DND-41 (cell line): ENCODE measurements at regions not wholly inside any gene's neighbourhood (a gene's known extent, or its start where the extent isn't known, plus 50 kb on each side); places are given as distances from the start of the nearest gene placed in this dataset.
A peak's percentile ranks its signal among the peaks of the same experiment; 100 is the strongest.

Experiments
- ATAC-seq: fragments of 200-7000 bp; cut with Tn5 transposase; 3 replicates; pipeline ENCODE4 v1.9.1; 2021; ENCODE audit warnings: low read depth; ENCODE audit not compliant: insufficient read depth
- DNase-seq: peaks from one replicate; pipeline ENCODE4 v3.0.0-alpha.2; 2020
- H2AFZ ChIP-seq: 2 replicates; pipeline ENCODE4 v1.6.0; 2012; ENCODE audit warnings: low read depth, low read length
- H3K27ac ChIP-seq: 2 replicates; pipeline ENCODE4 v1.5.1; 2012; ENCODE audit warnings: low read length, inconsistent platforms
- H3K27me3 ChIP-seq: fragments of 200-600 bp; sonication (generic); 2 replicates; pipeline ENCODE4 v1.6.0; 2012; ENCODE audit warnings: low read length, mild to moderate bottlenecking, inconsistent platforms; ENCODE audit not compliant: insufficient read depth, poor library complexity
- H3K36me3 ChIP-seq: 2 replicates; pipeline ENCODE4 v1.5.1; 2012; ENCODE audit warnings: low read length, inconsistent platforms; ENCODE audit not compliant: insufficient read depth
- H3K4me1 ChIP-seq: 2 replicates; pipeline ENCODE4 v1.5.1; 2012; ENCODE audit warnings: mild to moderate bottlenecking, low read length; ENCODE audit not compliant: insufficient read depth
- H3K4me2 ChIP-seq: 2 replicates; pipeline ENCODE4 v1.6.0; 2012; ENCODE audit warnings: mild to moderate bottlenecking, moderate library complexity, low read length, inconsistent platforms; ENCODE audit not compliant: insufficient read depth
- H3K4me3 ChIP-seq, 2 experiments: fragments of 200-600 bp in 1 of 2; shearing (Covaris generic) in 1 of 2; 2 replicates each; pipeline ENCODE4 v1.5.1; 2012 to 2016; ENCODE audit warnings: inconsistent platforms in 2 of 2, low read length in 2 of 2, mild to moderate bottlenecking in 2 of 2, low read depth in 1 of 2, moderate library complexity in 1 of 2
- H3K79me2 ChIP-seq: 2 replicates; pipeline ENCODE4 v1.6.0; 2012; ENCODE audit warnings: low read length, inconsistent platforms; ENCODE audit not compliant: insufficient read depth
- H3K9ac ChIP-seq: 2 replicates; pipeline ENCODE4 v1.6.0; 2012; ENCODE audit warnings: low read depth, mild to moderate bottlenecking, inconsistent platforms, low read length, moderate library complexity
- H3K9me3 ChIP-seq: 2 replicates; pipeline ENCODE4 v1.5.1; 2012; ENCODE audit warnings: low read length, moderate library complexity, mild to moderate bottlenecking, inconsistent platforms; ENCODE audit not compliant: insufficient read depth, severe bottlenecking
- H4K20me1 ChIP-seq: 2 replicates; pipeline ENCODE4 v1.6.0; 2012; ENCODE audit warnings: low read length; ENCODE audit not compliant: insufficient read depth
- CTCF ChIP-seq: IDR thresholded peaks from 2 replicates; pipeline ENCODE4 v1.5.1; 2012; ENCODE audit warnings: borderline replicate concordance, low read length, moderate library complexity, mild to moderate bottlenecking; ENCODE audit not compliant: poor library complexity, severe bottlenecking; ENCODE audit errors: extremely low read depth
- EZH2 ChIP-seq: IDR thresholded peaks from 3 replicates; pipeline ENCODE4 v1.6.1; 2012; ENCODE audit warnings: borderline replicate concordance, low read depth, mild to moderate bottlenecking, moderate library complexity, low read length, inconsistent platforms; ENCODE audit not compliant: severe bottlenecking

- H3K27ac ChIP-seq = no peak overlapping the region
- no peak overlapping the region for H3K4me2 ChIP-seq
- ATAC-seq (no peak), DNase-seq (no peak)
- H3K36me3 ChIP-seq = no peaks in the 10 kb centered on the region
- no peaks in the 10 kb centered on the region for H3K79me2 ChIP-seq
- no peak for TF ChIP-seq EZH2
- no peak for TF ChIP-seq CTCF
- no peaks in the 10 kb centered on the region for H3K4me1 ChIP-seq
- H4K20me1 ChIP-seq = no peaks in the 10 kb centered on the region
- H3K27me3 ChIP-seq = no peaks in the 10 kb centered on the region
- H3K9ac ChIP-seq = no peak overlapping the region
- no peaks in the 10 kb centered on the region for H3K9me3 ChIP-seq
- no peak overlapping the region for H3K4me3 ChIP-seq
- no peak overlapping the region for H2AFZ ChIP-seq
Observed at GRCh38 chr5:179497636-179498340, 52.6 kb upstream of the RUFY1 start.

GRCh38 chr5:179495906-179496455 lies 54.4 kb upstream of the RUFY1 start:
- DNase-seq (no peak), ATAC-seq (no peak)
- H3K79me2 ChIP-seq = no peaks in the 10 kb centered on the region
- H3K27me3 ChIP-seq = peaks cover 2% of the 10 kb centered on the region
- no peak overlapping the region for H2AFZ ChIP-seq
- H3K36me3 ChIP-seq = no peaks in the 10 kb centered on the region
- peak; percentile 29 for TF ChIP-seq CTCF
- TF ChIP-seq EZH2 = no peak
- H3K27ac ChIP-seq = no peak overlapping the region
- H3K9ac ChIP-seq = no peak overlapping the region
- no peak overlapping the region for H3K4me3 ChIP-seq
- no peaks in the 10 kb centered on the region for H3K9me3 ChIP-seq
- H3K4me2 ChIP-seq = no peak overlapping the region
- H3K4me1 ChIP-seq = no peaks in the 10 kb centered on the region
- no peaks in the 10 kb centered on the region for H4K20me1 ChIP-seq

- no peak for ATAC-seq
- H3K79me2 ChIP-seq = no peaks in the 10 kb centered on the region
- H4K20me1 ChIP-seq = no peaks in the 10 kb centered on the region
- no peak for DNase-seq
- TF ChIP-seq CTCF = no peak
- TF ChIP-seq EZH2 = no peak
- no peak overlapping the region for H3K9ac ChIP-seq
- H3K36me3 ChIP-seq = no peaks in the 10 kb centered on the region
- H3K4me1 ChIP-seq = no peaks in the 10 kb centered on the region
- H2AFZ ChIP-seq = no peak overlapping the region
- H3K27me3 ChIP-seq = peaks cover 5% of the 10 kb centered on the region
- no peaks in the 10 kb centered on the region for H3K9me3 ChIP-seq
- no peak overlapping the region for H3K4me2 ChIP-seq
- H3K27ac ChIP-seq = no peak overlapping the region
- no peak overlapping the region for H3K4me3 ChIP-seq
Observed at GRCh38 chr5:179494774-179495526, 55.4 kb upstream of the RUFY1 start.
